ENCODE measurements at regions not wholly inside any gene's neighbourhood (a gene's known extent, or its start where the extent isn't known, plus 50 kb on each side); places are given as distances from the start of the nearest gene placed in this dataset.
A peak's percentile ranks its signal among the peaks of the same experiment; 100 is the strongest.
"Not testable (repeated sequence)": the region's sequence is repeated elsewhere in the genome, so short reads cannot be mapped to it uniquely, and the experiment has no call there.

- H3K27ac ChIP-seq (ENCODE audit: low read length, poor library complexity, severe bottlenecking): no peak overlapping the region
- H4K8ac ChIP-seq (ENCODE audit: low read length): no peak overlapping the region
- no peak overlapping the region for H3K4me3 ChIP-seq (ENCODE audit: insufficient read depth in 1 of 2, low read depth in 1 of 2, low read length in 2 of 2)
- H2BK12ac ChIP-seq (ENCODE audit: low read length in 2 of 2): no peak overlapping the region
- H3K14ac ChIP-seq (ENCODE audit: low read length in 2 of 2): no peak overlapping the region
- no peak overlapping the region for H2BK15ac ChIP-seq (ENCODE audit: low read depth, poor library complexity, severe bottlenecking)
- no peak overlapping the region for H3K4ac ChIP-seq (ENCODE audit: low read depth in 1 of 2, low read length in 2 of 2)
- H3K27me3 ChIP-seq (ENCODE audit: control insufficient read depth in 1 of 2, insufficient read depth in 1 of 2, low read length in 2 of 2): no peaks in the 10 kb centered on the region
- H3K36me3 ChIP-seq (ENCODE audit: control insufficient read depth in 1 of 2, insufficient read depth in 2 of 2, low read depth in 1 of 2, low read length in 2 of 2): no peaks in the 10 kb centered on the region
- H4K91ac ChIP-seq (ENCODE audit: low read length): no peak overlapping the region
- no peak overlapping the region for H2AK5ac ChIP-seq (ENCODE audit: low read length, severe bottlenecking)
- no peak overlapping the region for H2BK120ac ChIP-seq (ENCODE audit: low read depth, low read length)
- DNase-seq: no peak
- no peaks in the 10 kb centered on the region for H3K79me1 ChIP-seq (replicated peaks; ENCODE audit: low read length, poor library complexity, severe bottlenecking)
- H3K9me3 ChIP-seq (ENCODE audit: control insufficient read depth, low read length): peaks cover 15% of the 10 kb centered on the region
- no peak overlapping the region for H3K23ac ChIP-seq (ENCODE audit: low read length in 2 of 2)
- 100% methylated on average over 3 of the region's 3 CpGs for WGBS
- no peak overlapping the region for H3K9ac ChIP-seq (ENCODE audit: low read length)
- H2BK5ac ChIP-seq (ENCODE audit: low read depth, low read length, poor library complexity, severe bottlenecking): no peak overlapping the region
- no peak overlapping the region for H3K4me2 ChIP-seq (ENCODE audit: low read length, poor library complexity, severe bottlenecking)
- no peak overlapping the region for H3K18ac ChIP-seq (ENCODE audit: low read depth in 1 of 2, low read length in 2 of 2)
- H2AFZ ChIP-seq (ENCODE audit: low read depth, low read length): no peak overlapping the region
- H3K4me1 ChIP-seq (ENCODE audit: control insufficient read depth, insufficient read depth, low read depth, low read length): no peaks in the 10 kb centered on the region
Measured at GRCh38 chr4:81326581-81326980, 111.6 kb upstream of the PRKG2 start.

DNA sequence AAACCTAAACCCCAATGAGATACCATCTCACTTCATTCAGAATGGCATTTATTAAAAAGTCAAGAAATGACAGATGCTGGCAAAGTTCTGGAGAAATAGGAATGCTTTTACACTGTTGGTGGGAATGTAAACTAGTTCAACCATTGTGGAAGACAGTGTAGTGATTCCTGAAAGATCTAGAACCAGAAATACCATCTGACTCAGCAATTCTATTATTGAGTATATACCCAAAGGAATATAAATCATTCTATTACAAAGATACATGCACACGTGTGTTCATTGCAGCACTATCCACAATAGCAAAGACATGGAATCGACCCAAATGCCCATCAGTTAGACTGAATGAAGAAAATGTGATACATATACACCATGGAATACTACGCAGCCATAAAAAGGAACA is 109.6 kb upstream of the PRKG2 start:
- H2BK12ac ChIP-seq (ENCODE audit: low read length in 2 of 2); H3K23ac ChIP-seq (ENCODE audit: low read length in 2 of 2): not testable (repeated sequence)

DNA sequence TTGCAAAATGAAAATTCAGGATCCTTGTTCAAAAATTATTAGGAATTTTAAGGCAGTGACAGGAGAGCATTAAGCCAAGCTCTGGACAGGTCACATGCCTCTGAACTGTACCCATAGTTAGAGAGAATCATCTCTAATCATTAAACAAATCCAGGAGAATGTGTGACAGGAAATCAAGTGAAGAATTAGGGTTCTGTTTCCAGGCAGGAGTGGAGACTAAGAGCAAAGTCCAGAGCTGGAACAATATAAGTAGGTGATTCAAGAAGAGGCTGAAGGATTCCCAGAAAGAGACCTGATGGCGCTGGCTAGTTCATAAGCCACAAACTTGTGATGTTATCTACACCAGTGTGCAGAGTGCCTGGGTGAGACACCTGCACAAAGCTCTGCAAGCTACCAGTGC is 104.6 kb upstream of the PRKG2 start:
- H3K4ac ChIP-seq (ENCODE audit: low read depth in 1 of 2, low read length in 2 of 2): no peak overlapping the region
- WGBS: 88% methylated on average over 1 of the region's 1 CpG
- H2AK5ac ChIP-seq (ENCODE audit: low read length, severe bottlenecking): no peak overlapping the region
- H3K9me3 ChIP-seq (ENCODE audit: control insufficient read depth, low read length): peaks cover 13% of the 10 kb centered on the region
- no peak overlapping the region for H3K27ac ChIP-seq (ENCODE audit: low read length, poor library complexity, severe bottlenecking)
- no peak overlapping the region for H3K14ac ChIP-seq (ENCODE audit: low read length in 2 of 2)
- H2BK5ac ChIP-seq (ENCODE audit: low read depth, low read length, poor library complexity, severe bottlenecking): no peak overlapping the region
- no peak for DNase-seq
- H3K36me3 ChIP-seq (ENCODE audit: control insufficient read depth in 1 of 2, insufficient read depth in 2 of 2, low read depth in 1 of 2, low read length in 2 of 2): no peaks in the 10 kb centered on the region
- no peak overlapping the region for H3K4me3 ChIP-seq (ENCODE audit: insufficient read depth in 1 of 2, low read depth in 1 of 2, low read length in 2 of 2)
- H3K23ac ChIP-seq (ENCODE audit: low read length in 2 of 2): no peak overlapping the region
- H3K18ac ChIP-seq (ENCODE audit: low read depth in 1 of 2, low read length in 2 of 2): no peak overlapping the region
- no peaks in the 10 kb centered on the region for H3K27me3 ChIP-seq (ENCODE audit: control insufficient read depth in 1 of 2, insufficient read depth in 1 of 2, low read length in 2 of 2)
- no peak overlapping the region for H2BK15ac ChIP-seq (ENCODE audit: low read depth, poor library complexity, severe bottlenecking)
- H4K91ac ChIP-seq (ENCODE audit: low read length): no peak overlapping the region
- H4K8ac ChIP-seq (ENCODE audit: low read length): no peak overlapping the region
- peaks cover 2% of the 10 kb centered on the region for H3K4me1 ChIP-seq (ENCODE audit: control insufficient read depth, insufficient read depth, low read depth, low read length)
- no peak overlapping the region for H2BK120ac ChIP-seq (ENCODE audit: low read depth, low read length)
- H2BK12ac ChIP-seq (ENCODE audit: low read length in 2 of 2): no peak overlapping the region
- no peak overlapping the region for H2AFZ ChIP-seq (ENCODE audit: low read depth, low read length)
- H3K9ac ChIP-seq (ENCODE audit: low read length): no peak overlapping the region
- H3K4me2 ChIP-seq (ENCODE audit: low read length, poor library complexity, severe bottlenecking): no peak overlapping the region
- H3K79me1 ChIP-seq (replicated peaks; ENCODE audit: low read length, poor library complexity, severe bottlenecking): no peaks in the 10 kb centered on the region

More for the DNA sequence above, 109.6 kb upstream of the PRKG2 start:
- not testable (repeated sequence) for DNase-seq; H3K4ac ChIP-seq (ENCODE audit: low read depth in 1 of 2, low read length in 2 of 2); H4K8ac ChIP-seq (ENCODE audit: low read length); H3K9ac ChIP-seq (ENCODE audit: low read length); H2AFZ ChIP-seq (ENCODE audit: low read depth, low read length); H3K4me3 ChIP-seq (ENCODE audit: insufficient read depth in 1 of 2, low read depth in 1 of 2, low read length in 2 of 2); H3K27me3 ChIP-seq (ENCODE audit: control insufficient read depth in 1 of 2, insufficient read depth in 1 of 2, low read length in 2 of 2); H3K4me2 ChIP-seq (ENCODE audit: low read length, poor library complexity, severe bottlenecking); H2AK5ac ChIP-seq (ENCODE audit: low read length, severe bottlenecking); H3K27ac ChIP-seq (ENCODE audit: low read length, poor library complexity, severe bottlenecking); H2BK15ac ChIP-seq (ENCODE audit: low read depth, poor library complexity, severe bottlenecking); H3K36me3 ChIP-seq (ENCODE audit: control insufficient read depth in 1 of 2, insufficient read depth in 2 of 2, low read depth in 1 of 2, low read length in 2 of 2); H3K4me1 ChIP-seq (ENCODE audit: control insufficient read depth, insufficient read depth, low read depth, low read length); H3K18ac ChIP-seq (ENCODE audit: low read depth in 1 of 2, low read length in 2 of 2); H4K91ac ChIP-seq (ENCODE audit: low read length); H2BK120ac ChIP-seq (ENCODE audit: low read depth, low read length); H3K79me1 ChIP-seq (replicated peaks; ENCODE audit: low read length, poor library complexity, severe bottlenecking); H2BK5ac ChIP-seq (ENCODE audit: low read depth, low read length, poor library complexity, severe bottlenecking); H3K14ac ChIP-seq (ENCODE audit: low read length in 2 of 2)
- WGBS: 82% methylated on average over 3 of the region's 3 CpGs
- peaks cover 17% of the 10 kb centered on the region for H3K9me3 ChIP-seq (ENCODE audit: control insufficient read depth, low read length)

- DNase-seq: peak; percentile 50
- H3K79me1 ChIP-seq (replicated peaks; ENCODE audit: low read length, poor library complexity, severe bottlenecking): no peaks in the 10 kb centered on the region
- H3K4me1 ChIP-seq (ENCODE audit: control insufficient read depth, insufficient read depth, low read depth, low read length): peaks cover 2% of the 10 kb centered on the region
- peak overlapping the region; percentile 75 for H3K9ac ChIP-seq (ENCODE audit: low read length)
- H3K27ac ChIP-seq (ENCODE audit: low read length, poor library complexity, severe bottlenecking): peak overlapping the region; percentile 95
- H3K9me3 ChIP-seq (ENCODE audit: control insufficient read depth, low read length): no peaks in the 10 kb centered on the region
- H3K23ac ChIP-seq (ENCODE audit: low read length in 2 of 2): no peak overlapping the region
- no peak overlapping the region for H2BK12ac ChIP-seq (ENCODE audit: low read length in 2 of 2)
- no peak overlapping the region for H4K91ac ChIP-seq (ENCODE audit: low read length)
- H3K27me3 ChIP-seq (ENCODE audit: control insufficient read depth in 1 of 2, insufficient read depth in 1 of 2, low read length in 2 of 2): no peaks in the 10 kb centered on the region
- H2BK120ac ChIP-seq (ENCODE audit: low read depth, low read length): no peak overlapping the region
- peak overlapping the region; percentile 86 for H2BK5ac ChIP-seq (ENCODE audit: low read depth, low read length, poor library complexity, severe bottlenecking)
- no peak overlapping the region for H3K4me2 ChIP-seq (ENCODE audit: low read length, poor library complexity, severe bottlenecking)
- peak overlapping the region in 1 of 2 experiments; percentile 57 for H3K4me3 ChIP-seq (ENCODE audit: insufficient read depth in 1 of 2, low read depth in 1 of 2, low read length in 2 of 2)
- no peak overlapping the region for H2AFZ ChIP-seq (ENCODE audit: low read depth, low read length)
- WGBS: 0% methylated on average over 2 of the region's 3 CpGs
- H3K14ac ChIP-seq (ENCODE audit: low read length in 2 of 2): no peak overlapping the region
- no peaks in the 10 kb centered on the region for H3K36me3 ChIP-seq (ENCODE audit: control insufficient read depth in 1 of 2, insufficient read depth in 2 of 2, low read depth in 1 of 2, low read length in 2 of 2)
- H3K4ac ChIP-seq (ENCODE audit: low read depth in 1 of 2, low read length in 2 of 2): no peak overlapping the region
- no peak overlapping the region for H2BK15ac ChIP-seq (ENCODE audit: low read depth, poor library complexity, severe bottlenecking)
- H2AK5ac ChIP-seq (ENCODE audit: low read length, severe bottlenecking): no peak overlapping the region
- no peak overlapping the region for H4K8ac ChIP-seq (ENCODE audit: low read length)
- H3K18ac ChIP-seq (ENCODE audit: low read depth in 1 of 2, low read length in 2 of 2): no peak overlapping the region
Measured at GRCh38 chr4:81314897-81315470, 100.0 kb upstream of the PRKG2 start.

Measured in mesenchymal stem cell (in vitro differentiated cells and primary cell).